ENCODE measurements at regions not wholly inside any gene's neighbourhood (a gene's known extent, or its start where the extent isn't known, plus 50 kb on each side); places are given as distances from the start of the nearest gene placed in this dataset.

- TF ChIP-seq CTCF (IDR thresholded peaks at IDR 0.05): no peak
- TF ChIP-seq POLR2A (IDR thresholded peaks at IDR 0.05): no peak
These were observed 299.4 kb upstream of the NPVF start for GRCh38 chr7:25527665-25528170.
